Mesendoderm (in vitro differentiated cells): ENCODE measurements at regions not wholly inside any gene's neighbourhood (a gene's known extent, or its start where the extent isn't known, plus 50 kb on each side); places are given as distances from the start of the nearest gene placed in this dataset.

Source experiments
- DNase-seq: peaks from one replicate; pipeline ENCODE4 v3.0.0; 2013
- H2AK5ac ChIP-seq: 2 replicates; pipeline ENCODE4 v1.6.1; 2013; ENCODE audit warnings: low read length, inconsistent platforms
- H2BK120ac ChIP-seq: 2 replicates; pipeline ENCODE4 v1.6.1; 2013; ENCODE audit warnings: low read depth, mild to moderate bottlenecking, low read length, moderate library complexity, mixed read lengths
- H2BK15ac ChIP-seq: replicated peaks from 2 replicates; pipeline ENCODE4 v1.6.1; 2013; ENCODE audit warnings: low read depth, mild to moderate bottlenecking, moderate library complexity
- H2BK5ac ChIP-seq: 2 replicates; pipeline ENCODE4 v1.6.1; 2013; ENCODE audit warnings: low read length, inconsistent platforms
- H3K18ac ChIP-seq: 2 replicates; pipeline ENCODE4 v1.6.1; 2013; ENCODE audit warnings: mild to moderate bottlenecking, low read length, mixed read lengths
- H3K23ac ChIP-seq: one replicate; pipeline ENCODE4 v1.6.1; 2013; ENCODE audit warnings: low read length
- H3K27ac ChIP-seq: 2 replicates; pipeline ENCODE4 v1.5.1; 2013; ENCODE audit warnings: low read depth, mild to moderate bottlenecking, inconsistent platforms, low read length, moderate library complexity
- H3K27me3 ChIP-seq: 2 replicates; pipeline ENCODE4 v1.6.1; 2013; ENCODE audit warnings: low read length, control low read depth, mild to moderate bottlenecking, inconsistent platforms; ENCODE audit not compliant: insufficient read depth, poor library complexity
- H3K36me3 ChIP-seq: 2 replicates; pipeline ENCODE4 v1.6.1; 2013; ENCODE audit warnings: low read length, inconsistent platforms; ENCODE audit not compliant: control insufficient read depth, insufficient read depth
- H3K4ac ChIP-seq: one replicate; pipeline ENCODE4 v1.6.1; 2013; ENCODE audit warnings: low read depth, mild to moderate bottlenecking, low read length, moderate library complexity
- H3K4me1 ChIP-seq: 2 replicates; pipeline ENCODE4 v1.6.1; 2013; ENCODE audit warnings: low read depth, low read length, inconsistent platforms; ENCODE audit not compliant: control insufficient read depth
- H3K4me2 ChIP-seq: 2 replicates; pipeline ENCODE4 v1.6.1; 2013; ENCODE audit warnings: low read length
- H3K4me3 ChIP-seq: 2 replicates; pipeline ENCODE4 v1.5.1; 2013; ENCODE audit warnings: mild to moderate bottlenecking, low read length
- H3K56ac ChIP-seq: one replicate; pipeline ENCODE4 v1.6.1; 2013; ENCODE audit warnings: low read length
- H3K79me1 ChIP-seq: 2 replicates; pipeline ENCODE4 v1.6.1; 2013; ENCODE audit warnings: low read length, inconsistent platforms
- H3K79me2 ChIP-seq: 2 replicates; pipeline ENCODE4 v1.6.1; 2013; ENCODE audit warnings: mild to moderate bottlenecking, low read length; ENCODE audit not compliant: control insufficient read depth, insufficient read depth
- H3K9ac ChIP-seq: 2 replicates; pipeline ENCODE4 v1.6.1; 2013; ENCODE audit warnings: low read length, inconsistent platforms
- H4K5ac ChIP-seq: one replicate; pipeline ENCODE4 v1.6.1; 2013; ENCODE audit warnings: low read length
- H4K8ac ChIP-seq: one replicate; pipeline ENCODE4 v1.6.1; 2013; ENCODE audit warnings: low read depth, mild to moderate bottlenecking, control low read depth, low read length, moderate library complexity
- whole genome bisulfite sequencing: extraction: QIAGEN DNeasy Blood & Tissue Kit; methylation state at CpG from one replicate; pipeline ENCODE4 v1.1.7; 2013; ENCODE audit warnings: low lambda C conversion rate, missing lambda C conversion rate; ENCODE audit not compliant: insufficient coverage; ENCODE audit errors: extremely low coverage; 5-methylcytosine and 5-hydroxymethylcytosine counted together

GRCh38 chr4:18572481-18572880, 550.9 kb upstream of the LCORL start:
- no peak overlapping the region for H2BK5ac ChIP-seq
- H3K79me1 ChIP-seq, result no peaks in the 10 kb centered on the region
- no peak for DNase-seq
- no peaks in the 10 kb centered on the region for H3K79me2 ChIP-seq
- H3K4me1 ChIP-seq, result no peaks in the 10 kb centered on the region
- no peak overlapping the region for H3K4me3 ChIP-seq
- no CpG with 5 or more reads among the region's 1 CpG for WGBS
- no peak overlapping the region for H3K9ac ChIP-seq
- no peak overlapping the region for H2BK15ac ChIP-seq
- H2AK5ac ChIP-seq, result no peak overlapping the region
- no peak overlapping the region for H4K5ac ChIP-seq
- no peaks in the 10 kb centered on the region for H3K36me3 ChIP-seq
- no peaks in the 10 kb centered on the region for H3K27me3 ChIP-seq
- H2BK120ac ChIP-seq, result no peak overlapping the region
- H4K8ac ChIP-seq, result no peak overlapping the region
- H3K4ac ChIP-seq, result no peak overlapping the region
- H3K4me2 ChIP-seq, result no peak overlapping the region
- H3K23ac ChIP-seq, result no peak overlapping the region
- no peak overlapping the region for H3K18ac ChIP-seq
- no peak overlapping the region for H3K56ac ChIP-seq
- no peak overlapping the region for H3K27ac ChIP-seq

- H2AK5ac ChIP-seq, result no peak overlapping the region
- H3K4me1 ChIP-seq, result no peaks in the 10 kb centered on the region
- no peak overlapping the region for H2BK5ac ChIP-seq
- no peak overlapping the region for H2BK120ac ChIP-seq
- H4K8ac ChIP-seq, result no peak overlapping the region
- no peaks in the 10 kb centered on the region for H3K36me3 ChIP-seq
- no peak overlapping the region for H4K5ac ChIP-seq
- WGBS, result no CpG with 5 or more reads among the region's 2 CpGs
- no peak overlapping the region for H3K4me2 ChIP-seq
- H3K27me3 ChIP-seq, result no peaks in the 10 kb centered on the region
- DNase-seq, result no peak
- no peak overlapping the region for H3K23ac ChIP-seq
- no peaks in the 10 kb centered on the region for H3K79me2 ChIP-seq
- H3K9ac ChIP-seq, result no peak overlapping the region
- H3K27ac ChIP-seq, result no peak overlapping the region
- no peak overlapping the region for H3K4ac ChIP-seq
- H3K4me3 ChIP-seq, result no peak overlapping the region
- H2BK15ac ChIP-seq, result no peak overlapping the region
- H3K56ac ChIP-seq, result no peak overlapping the region
- H3K18ac ChIP-seq, result no peak overlapping the region
- H3K79me1 ChIP-seq, result no peaks in the 10 kb centered on the region
These were observed 549.8 kb upstream of the LCORL start for GRCh38 chr4:18571301-18571761.

- Histone ChIP-seq H3K79me2 (no peaks in the 10 kb centered on the region), H4K5ac (no peak overlapping the region), H3K4me2 (no peak overlapping the region), H2BK15ac (no peak overlapping the region), H3K36me3 (no peaks in the 10 kb centered on the region), H3K18ac (no peak overlapping the region), H3K4me1 (no peaks in the 10 kb centered on the region), H3K4me3 (no peak overlapping the region), H3K27me3 (no peaks in the 10 kb centered on the region), H2AK5ac (no peak overlapping the region), H4K8ac (no peak overlapping the region), H2BK120ac (no peak overlapping the region), H3K79me1 (no peaks in the 10 kb centered on the region), H3K56ac (no peak overlapping the region), H3K4ac (no peak overlapping the region), H2BK5ac (no peak overlapping the region), H3K27ac (no peak overlapping the region), H3K9ac (no peak overlapping the region), H3K23ac (no peak overlapping the region)
- DNase-seq, result no peak
- no CpG with 5 or more reads among the region's 3 CpGs for WGBS
These were observed 548.8 kb upstream of the LCORL start for GRCh38 chr4:18570370-18570769.

- WGBS, result no CpG with 5 or more reads among the region's 2 CpGs
- no peak overlapping the region for H2BK5ac ChIP-seq
- H3K23ac ChIP-seq, result no peak overlapping the region
- no peak overlapping the region for H3K18ac ChIP-seq
- H3K27ac ChIP-seq, result no peak overlapping the region
- H3K4me2 ChIP-seq, result no peak overlapping the region
- H3K4ac ChIP-seq, result no peak overlapping the region
- no peak overlapping the region for H3K9ac ChIP-seq
- no peaks in the 10 kb centered on the region for H3K79me1 ChIP-seq
- no peak overlapping the region for H4K5ac ChIP-seq
- H3K4me1 ChIP-seq, result no peaks in the 10 kb centered on the region
- DNase-seq, result peak; percentile 39
- H4K8ac ChIP-seq, result no peak overlapping the region
- H3K56ac ChIP-seq, result no peak overlapping the region
- H3K27me3 ChIP-seq, result no peaks in the 10 kb centered on the region
- H3K79me2 ChIP-seq, result no peaks in the 10 kb centered on the region
- no peak overlapping the region for H2AK5ac ChIP-seq
- no peak overlapping the region for H2BK15ac ChIP-seq
- no peak overlapping the region for H2BK120ac ChIP-seq
- H3K4me3 ChIP-seq, result no peak overlapping the region
- H3K36me3 ChIP-seq, result no peaks in the 10 kb centered on the region
These were observed 547.0 kb upstream of the LCORL start for GRCh38 chr4:18568600-18568999.

- no peak overlapping the region for H3K18ac ChIP-seq
- no peak overlapping the region for H4K5ac ChIP-seq
- H2BK120ac ChIP-seq, result no peak overlapping the region
- H3K36me3 ChIP-seq, result no peaks in the 10 kb centered on the region
- no peak overlapping the region for H3K4me3 ChIP-seq
- H3K27ac ChIP-seq, result no peak overlapping the region
- H3K4me2 ChIP-seq, result no peak overlapping the region
- no peak overlapping the region for H2AK5ac ChIP-seq
- peak; percentile 12 for DNase-seq
- H3K27me3 ChIP-seq, result no peaks in the 10 kb centered on the region
- H3K9ac ChIP-seq, result no peak overlapping the region
- H3K23ac ChIP-seq, result no peak overlapping the region
- WGBS, result no CpG with 5 or more reads among the region's 9 CpGs
- no peaks in the 10 kb centered on the region for H3K79me1 ChIP-seq
- H3K4me1 ChIP-seq, result no peaks in the 10 kb centered on the region
- H3K79me2 ChIP-seq, result no peaks in the 10 kb centered on the region
- no peak overlapping the region for H2BK5ac ChIP-seq
- H4K8ac ChIP-seq, result no peak overlapping the region
- no peak overlapping the region for H2BK15ac ChIP-seq
- H3K4ac ChIP-seq, result no peak overlapping the region
- no peak overlapping the region for H3K56ac ChIP-seq
These were observed 545.6 kb upstream of the LCORL start for GRCh38 chr4:18566970-18567799.

GRCh38 chr4:18559492-18559891, 537.9 kb upstream of the LCORL start:
- Histone ChIP-seq H2AK5ac (no peak overlapping the region), H3K27ac (no peak overlapping the region), H4K8ac (no peak overlapping the region), H2BK120ac (no peak overlapping the region), H3K79me2 (no peaks in the 10 kb centered on the region), H3K4me2 (no peak overlapping the region), H3K4ac (no peak overlapping the region), H3K4me1 (no peaks in the 10 kb centered on the region), H2BK15ac (no peak overlapping the region), H3K18ac (no peak overlapping the region), H3K4me3 (no peak overlapping the region), H3K9ac (no peak overlapping the region), H3K79me1 (no peaks in the 10 kb centered on the region), H3K36me3 (no peaks in the 10 kb centered on the region), H2BK5ac (no peak overlapping the region), H3K27me3 (no peaks in the 10 kb centered on the region), H3K23ac (no peak overlapping the region), H4K5ac (no peak overlapping the region), H3K56ac (no peak overlapping the region)
- no peak for DNase-seq
- WGBS, result no CpG with 5 or more reads among the region's 3 CpGs
